HL-60 (cell line): ENCODE measurements at regions not wholly inside any gene's neighbourhood (a gene's known extent, or its start where the extent isn't known, plus 50 kb on each side); places are given as distances from the start of the nearest gene placed in this dataset.

ENCODE experiments used
- DNase-seq, 2 experiments: peaks; one replicate each; pipeline ENCODE4 v3.0.0-alpha.2; 2010 to 2020; ENCODE audit warnings: low read depth in 1 of 2, low spot score in 1 of 2
- H3K27ac ChIP-seq: fragments of 250-450 bp; sonication (Bioruptor Pico); replicated peaks from 2 replicates; pipeline ENCODE4 v1.5.1; 2020; ENCODE audit warnings: mild to moderate bottlenecking, moderate library complexity
- H3K27me3 ChIP-seq: fragments of 250-450 bp; sonication (Bioruptor Pico); 2 replicates; pipeline ENCODE4 v1.5.1; 2021; ENCODE audit warnings: mild to moderate bottlenecking, moderate library complexity; ENCODE audit not compliant: insufficient read depth, poor library complexity, severe bottlenecking
- H3K4me3 ChIP-seq: replicated peaks from 2 replicates; pipeline ENCODE4 v1.5.1; 2011; ENCODE audit warnings: mild to moderate bottlenecking, control low read depth, low read length; ENCODE audit not compliant: insufficient read depth
- CTCF ChIP-seq: IDR thresholded peaks from one replicate; pipeline ENCODE4 v1.5.1; 2011; ENCODE audit warnings: low read length, control low read depth, inconsistent platforms; ENCODE audit not compliant: insufficient read depth
- GABPA ChIP-seq: IDR thresholded peaks from 2 replicates; pipeline ENCODE4 v1.6.1; 2012; ENCODE audit warnings: low read depth
- POLR2AphosphoS5 ChIP-seq: IDR thresholded peaks from 2 replicates; pipeline ENCODE4 v1.6.1; 2012; ENCODE audit warnings: low read depth
- SPI1 ChIP-seq: IDR thresholded peaks from 2 replicates; pipeline ENCODE4 v1.6.1; 2012; ENCODE audit warnings: low read depth, mild to moderate bottlenecking, borderline replicate concordance
- TF ChIP-seq, protein P1 (sequence below): IDR thresholded peaks from 2 replicates; pipeline ENCODE4 v1.6.1; 2012; ENCODE audit warnings: low read depth; ENCODE audit not compliant: insufficient replicate concordance

DNA sequence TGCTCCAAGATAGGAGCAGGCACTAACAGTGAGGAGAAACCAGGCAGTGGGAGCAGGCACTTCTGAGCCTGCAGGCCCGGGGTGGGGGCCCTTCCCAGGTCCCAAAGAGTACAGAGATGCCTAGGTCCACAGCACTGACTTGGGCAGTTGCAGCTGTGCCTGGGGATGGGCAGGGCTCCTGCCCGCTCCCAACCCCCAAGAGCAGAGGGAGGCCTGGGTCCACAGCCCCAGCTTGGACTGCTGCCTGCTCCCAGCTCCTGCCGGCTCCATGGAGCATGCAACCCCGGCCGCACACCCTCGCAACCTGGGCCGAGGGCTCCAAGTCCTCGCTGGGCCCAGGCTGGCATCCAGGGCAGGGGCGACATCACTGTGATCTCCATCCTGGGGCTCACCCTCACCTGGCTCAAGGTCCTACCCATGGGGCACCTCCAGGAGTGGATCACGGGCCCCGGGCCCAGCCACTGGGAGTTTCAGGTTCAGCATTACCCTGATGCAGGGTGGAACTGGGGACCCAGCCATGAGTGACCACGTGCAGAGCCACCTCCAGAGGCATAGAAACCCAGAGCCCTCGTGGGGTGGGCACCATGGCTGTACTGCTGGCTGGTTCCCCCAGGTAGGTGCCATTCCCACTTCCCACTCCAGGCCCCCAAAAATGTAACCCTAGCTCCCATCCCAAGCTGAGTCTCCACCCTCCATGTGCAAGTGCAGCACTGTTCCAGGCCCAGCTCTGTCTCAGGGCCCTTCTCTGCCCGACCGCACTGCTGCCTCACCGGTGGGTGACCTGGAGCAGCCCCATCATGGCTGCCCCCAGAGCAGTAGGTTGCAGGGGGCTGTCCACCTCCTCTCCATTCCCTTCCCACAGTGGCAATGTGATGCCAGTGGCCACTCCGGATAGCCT is 325.6 kb downstream of the NR4A2 start:
- DNase-seq = no peak
- TF ChIP-seq GABPA = no peak
- TF ChIP-seq SPI1 = no peak
- no peak for TF ChIP-seq CTCF
- TF ChIP-seq POLR2AphosphoS5 = no peak
- TF ChIP-seq, protein P1, sequence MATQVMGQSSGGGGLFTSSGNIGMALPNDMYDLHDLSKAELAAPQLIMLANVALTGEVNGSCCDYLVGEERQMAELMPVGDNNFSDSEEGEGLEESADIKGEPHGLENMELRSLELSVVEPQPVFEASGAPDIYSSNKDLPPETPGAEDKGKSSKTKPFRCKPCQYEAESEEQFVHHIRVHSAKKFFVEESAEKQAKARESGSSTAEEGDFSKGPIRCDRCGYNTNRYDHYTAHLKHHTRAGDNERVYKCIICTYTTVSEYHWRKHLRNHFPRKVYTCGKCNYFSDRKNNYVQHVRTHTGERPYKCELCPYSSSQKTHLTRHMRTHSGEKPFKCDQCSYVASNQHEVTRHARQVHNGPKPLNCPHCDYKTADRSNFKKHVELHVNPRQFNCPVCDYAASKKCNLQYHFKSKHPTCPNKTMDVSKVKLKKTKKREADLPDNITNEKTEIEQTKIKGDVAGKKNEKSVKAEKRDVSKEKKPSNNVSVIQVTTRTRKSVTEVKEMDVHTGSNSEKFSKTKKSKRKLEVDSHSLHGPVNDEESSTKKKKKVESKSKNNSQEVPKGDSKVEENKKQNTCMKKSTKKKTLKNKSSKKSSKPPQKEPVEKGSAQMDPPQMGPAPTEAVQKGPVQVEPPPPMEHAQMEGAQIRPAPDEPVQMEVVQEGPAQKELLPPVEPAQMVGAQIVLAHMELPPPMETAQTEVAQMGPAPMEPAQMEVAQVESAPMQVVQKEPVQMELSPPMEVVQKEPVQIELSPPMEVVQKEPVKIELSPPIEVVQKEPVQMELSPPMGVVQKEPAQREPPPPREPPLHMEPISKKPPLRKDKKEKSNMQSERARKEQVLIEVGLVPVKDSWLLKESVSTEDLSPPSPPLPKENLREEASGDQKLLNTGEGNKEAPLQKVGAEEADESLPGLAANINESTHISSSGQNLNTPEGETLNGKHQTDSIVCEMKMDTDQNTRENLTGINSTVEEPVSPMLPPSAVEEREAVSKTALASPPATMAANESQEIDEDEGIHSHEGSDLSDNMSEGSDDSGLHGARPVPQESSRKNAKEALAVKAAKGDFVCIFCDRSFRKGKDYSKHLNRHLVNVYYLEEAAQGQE = no peak
- H3K4me3 ChIP-seq = no peak overlapping the region
- H3K27ac ChIP-seq = no peak overlapping the region
- no peaks in the 10 kb centered on the region for H3K27me3 ChIP-seq

DNA sequence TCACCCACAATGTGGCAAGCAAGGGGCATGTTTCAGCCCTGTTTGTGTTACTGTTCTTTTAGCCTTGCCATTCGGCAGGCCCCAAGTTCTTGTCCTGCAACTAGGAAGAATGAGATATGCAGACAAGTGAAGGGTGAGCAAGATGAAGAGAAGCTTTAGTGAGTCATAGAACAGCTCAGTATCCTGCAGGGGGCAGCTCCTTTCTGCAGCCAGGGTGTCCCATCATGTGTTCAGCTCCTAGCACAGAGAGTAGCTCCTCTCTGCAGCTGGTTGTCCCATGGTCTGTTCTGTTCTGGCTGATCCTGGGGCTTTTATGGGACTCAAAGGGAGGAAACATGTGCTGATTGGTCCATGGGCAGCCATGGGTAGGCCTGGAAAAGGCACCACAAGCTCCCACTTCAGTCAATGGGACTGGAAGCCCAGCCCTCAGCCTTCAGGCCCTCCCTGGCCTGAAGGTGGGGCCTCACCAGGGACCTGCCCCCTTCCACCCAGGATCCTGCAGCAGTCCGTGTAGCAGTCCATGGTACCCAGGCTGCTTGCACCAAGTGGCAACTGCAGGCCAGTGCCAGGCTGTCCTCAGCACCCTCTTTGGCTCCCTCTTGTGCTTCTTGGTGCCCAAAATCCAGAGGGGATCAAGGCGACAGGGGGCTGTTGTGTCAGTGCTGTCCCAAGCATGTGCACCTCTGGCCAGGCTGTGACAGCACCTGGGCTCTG is 326.4 kb downstream of the NR4A2 start:
- DNase-seq = no peak
- Histone ChIP-seq H3K27me3 (no peaks in the 10 kb centered on the region), H3K4me3 (no peak overlapping the region), H3K27ac (no peak overlapping the region)
- no peak for TF ChIP-seq POLR2AphosphoS5
- no peak for TF ChIP-seq SPI1
- TF ChIP-seq, protein P1 = no peak
- TF ChIP-seq GABPA = no peak
- TF ChIP-seq CTCF = no peak

GRCh38 chr2:156005531-156005930 is 327.0 kb downstream of the NR4A2 start:
- DNase-seq = no peak
- H3K27ac ChIP-seq = no peak overlapping the region
- TF ChIP-seq GABPA (no peak), SPI1 (no peak), CTCF (no peak), POLR2AphosphoS5 (no peak)
- TF ChIP-seq, protein P1 = no peak
- no peaks in the 10 kb centered on the region for H3K27me3 ChIP-seq
- no peak overlapping the region for H3K4me3 ChIP-seq
